HK-2 (cell line): ENCODE measurements at regions not wholly inside any gene's neighbourhood (a gene's known extent, or its start where the extent isn't known, plus 50 kb on each side); places are given as distances from the start of the nearest gene placed in this dataset.
"Not testable (repeated sequence)": the region's sequence is repeated elsewhere in the genome, so short reads cannot be mapped to it uniquely, and the experiment has no call there.

Experiments used
- DNase-seq: peaks from one replicate; pipeline ENCODE4 v3.0.0-alpha.2; 2018; ENCODE audit not compliant: unreplicated experiment

DNA sequence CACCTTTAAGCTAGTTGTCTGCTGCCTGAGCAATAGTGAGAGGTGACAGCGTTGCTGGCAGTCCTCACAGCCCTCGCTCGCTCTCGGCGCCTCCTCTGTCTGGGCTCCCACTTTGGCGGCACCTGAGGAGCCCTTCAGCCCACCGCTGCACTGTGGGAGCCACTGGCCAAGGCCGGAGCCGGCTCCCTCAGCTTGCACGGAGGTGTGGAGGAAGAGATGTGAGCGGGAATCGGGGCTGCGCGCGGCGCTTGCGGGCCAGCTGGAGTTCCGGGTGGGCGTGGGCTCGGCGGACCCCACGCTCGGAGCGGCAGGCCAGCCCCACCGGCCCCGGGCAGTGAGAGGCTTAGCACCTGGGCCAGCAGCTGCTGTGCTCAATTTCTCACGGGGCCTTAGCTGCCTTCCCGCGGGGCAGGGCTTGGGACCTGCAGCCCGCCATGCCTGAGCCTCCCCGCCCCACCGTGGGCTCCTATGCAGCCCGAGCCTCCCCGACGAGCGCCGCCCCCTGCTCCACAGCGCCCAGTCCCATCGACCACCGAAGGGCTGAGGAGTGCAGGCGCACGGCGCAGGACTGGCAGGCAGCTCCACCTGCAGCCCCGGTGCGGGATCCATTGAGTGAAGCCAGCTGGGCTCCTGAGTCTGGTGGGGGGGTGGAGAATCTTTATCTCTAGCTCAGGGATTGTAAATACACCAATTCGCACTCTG is 1424.5 kb downstream of the EFNA5 start:
- DNase-seq, result not testable (repeated sequence)

- no peak for DNase-seq
These were observed 1429.3 kb downstream of the EFNA5 start for GRCh38 chr5:106241409-106241808.

GRCh38 chr5:106205916-106206571 is 1464.7 kb downstream of the EFNA5 start:
- DNase-seq, result no peak

GRCh38 chr5:106202035-106202434 is 1468.7 kb downstream of the EFNA5 start:
- DNase-seq, result no peak

DNA sequence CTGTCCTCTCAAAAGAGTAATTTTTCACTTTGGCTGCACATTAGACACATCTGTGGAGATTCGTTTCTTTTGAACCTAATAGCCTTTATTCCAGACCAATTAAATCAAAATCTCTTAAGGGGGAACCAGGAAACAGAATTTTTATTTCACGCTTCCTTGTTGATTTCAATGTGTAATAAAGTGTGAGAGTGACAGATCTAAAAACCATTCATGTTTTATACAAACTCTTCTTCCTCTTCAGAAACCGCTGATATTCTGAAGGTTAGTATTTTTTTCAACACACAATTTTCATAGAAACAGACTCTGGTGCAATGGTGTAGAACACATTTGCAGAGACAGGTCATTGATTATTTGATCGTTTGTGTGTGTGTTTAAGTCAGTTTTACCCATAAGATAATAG is 1469.8 kb downstream of the EFNA5 start:
- no peak for DNase-seq

DNA sequence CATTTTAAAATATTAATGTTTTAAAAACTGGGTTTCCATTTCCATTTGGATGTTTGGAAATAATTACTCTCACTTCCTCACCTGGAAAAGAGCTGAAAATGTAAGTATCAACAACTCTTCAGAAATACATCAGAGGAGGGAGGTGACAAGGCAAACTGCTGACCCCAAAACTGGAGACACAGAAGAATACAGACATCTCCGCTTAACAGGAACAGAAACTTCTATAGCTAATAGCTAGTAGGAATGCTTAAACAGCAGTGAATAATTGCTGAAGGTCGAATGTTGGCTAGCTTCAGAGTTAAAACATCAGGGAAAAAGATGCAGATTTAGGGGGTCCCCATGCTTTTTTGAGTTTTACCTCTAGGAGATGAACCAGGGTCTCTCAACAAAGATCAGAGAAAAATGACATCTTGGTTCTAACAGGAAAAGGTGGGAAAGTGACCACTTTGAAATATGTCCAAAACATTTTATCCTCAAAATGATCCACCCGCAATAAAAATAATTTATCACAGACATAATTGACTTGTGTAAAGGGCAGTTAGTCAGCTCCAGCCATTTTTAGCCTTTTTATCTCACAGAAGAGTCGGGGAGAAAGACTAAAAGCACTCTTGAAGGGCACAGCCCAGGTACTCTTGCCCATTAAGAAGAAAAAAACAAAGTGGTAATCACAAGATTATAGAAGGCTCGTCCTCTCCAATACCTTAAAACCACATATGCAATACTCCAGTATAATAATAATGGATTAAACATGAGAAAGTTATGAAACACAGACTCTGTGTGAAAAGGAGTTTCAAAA is 1474.9 kb downstream of the EFNA5 start:
- no peak for DNase-seq

DNA sequence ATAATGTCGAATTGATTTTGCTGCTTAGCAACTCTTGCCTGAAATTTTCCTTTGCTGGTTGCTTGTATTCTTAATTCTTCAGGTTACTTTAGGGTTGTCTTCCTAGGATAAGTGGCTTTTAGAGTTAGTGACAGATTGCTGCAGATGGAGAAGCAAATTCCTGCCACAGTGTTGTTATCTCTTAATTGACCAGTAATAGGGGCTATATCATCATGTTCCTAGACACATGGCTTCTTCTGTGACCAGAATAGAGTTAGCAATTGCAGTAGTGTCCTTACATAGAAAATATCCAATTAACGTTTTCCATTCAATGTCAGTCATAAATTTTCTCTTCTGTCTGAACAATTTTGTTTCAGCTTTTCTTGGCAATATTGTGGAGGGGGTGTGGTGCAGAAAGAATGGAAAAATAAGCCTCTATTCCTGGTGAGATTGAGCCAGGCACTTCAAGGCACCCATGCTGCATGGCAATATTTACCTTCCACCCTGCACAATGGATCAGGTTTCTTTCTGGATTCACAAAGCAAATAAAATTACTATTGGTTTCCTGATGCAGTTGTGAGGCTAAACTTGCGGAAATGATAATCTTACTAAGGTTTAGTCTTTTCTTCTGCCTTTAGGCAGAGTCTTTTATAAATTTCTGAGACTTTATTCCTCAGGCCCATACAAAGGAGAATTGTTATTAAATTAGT is 1481.5 kb downstream of the EFNA5 start:
- DNase-seq, result no peak

DNA sequence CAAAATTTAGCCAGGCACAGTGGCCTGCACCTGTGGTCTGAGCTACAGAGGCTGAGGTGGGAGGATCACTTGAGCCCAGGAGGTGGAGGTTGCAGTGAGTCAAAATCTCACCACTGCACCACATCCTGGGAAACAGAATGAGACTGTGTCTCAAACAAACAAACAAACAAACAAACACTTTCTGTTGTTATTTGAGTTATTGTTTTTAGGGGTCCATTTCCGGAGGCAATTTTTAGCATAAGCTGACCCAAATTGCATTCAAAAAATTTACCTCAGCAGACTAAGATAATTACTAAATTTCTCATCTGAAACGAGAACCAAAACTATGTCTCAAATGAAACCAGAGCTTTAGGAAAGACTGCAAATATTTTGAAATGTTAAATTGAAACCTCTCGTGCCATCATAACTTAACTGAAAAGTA is 1485.1 kb downstream of the EFNA5 start:
- no peak for DNase-seq

DNA sequence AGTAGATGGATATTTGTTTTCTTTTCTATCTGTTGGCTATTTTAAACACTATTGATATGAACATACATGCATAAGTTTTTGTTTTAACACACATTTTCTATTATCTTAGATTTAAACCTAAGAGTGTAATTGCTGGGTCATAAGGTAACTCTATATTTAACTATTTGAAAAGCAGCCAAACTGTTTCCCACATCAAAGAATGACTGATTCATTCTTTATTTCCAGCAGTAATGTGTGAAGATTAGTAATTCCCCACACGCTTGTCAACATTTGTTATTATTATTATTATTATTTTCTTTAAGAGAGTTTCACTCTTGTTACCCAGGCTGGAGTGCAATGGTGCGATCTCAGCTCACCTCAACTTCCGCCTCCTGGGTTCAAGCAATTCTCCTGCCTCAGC is 1495.8 kb downstream of the EFNA5 start:
- DNase-seq, result no peak

DNA sequence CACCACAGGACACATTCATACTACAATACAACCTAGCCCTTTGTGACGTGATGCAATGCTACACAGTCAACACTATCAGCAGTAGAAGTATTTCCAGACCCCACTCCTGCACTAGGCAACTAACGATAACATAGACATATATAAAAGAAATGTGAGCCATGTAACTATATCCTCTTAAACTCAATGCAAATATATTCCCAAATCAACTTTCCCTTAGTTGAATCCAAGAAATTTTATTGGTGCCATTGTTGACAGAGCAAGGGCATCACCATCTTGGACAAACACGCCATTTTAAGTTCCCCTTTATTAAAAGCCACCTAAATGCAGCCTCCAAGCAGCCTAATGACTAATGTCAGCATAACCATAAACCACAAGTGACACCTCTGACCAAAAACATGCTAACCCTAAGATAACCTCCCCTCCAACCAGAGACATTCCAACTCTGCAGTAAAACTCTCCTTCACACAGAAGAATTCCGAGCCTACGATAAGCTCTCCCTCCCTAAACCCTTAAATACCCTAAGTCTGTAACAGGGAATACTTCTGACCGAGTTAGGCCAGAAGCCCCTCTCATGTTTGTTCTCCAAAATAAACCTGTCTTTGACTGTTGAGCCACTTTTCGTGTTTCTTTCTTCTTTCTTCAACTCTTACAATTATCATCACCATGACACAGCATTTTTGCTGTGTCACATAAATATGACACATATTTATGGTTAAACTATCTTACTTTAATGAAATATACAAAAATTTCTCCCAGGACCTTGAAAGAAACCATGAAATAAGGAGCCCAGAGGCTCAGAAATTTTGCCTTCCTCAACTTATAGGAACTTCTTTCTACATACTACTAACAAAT is 1497.8 kb downstream of the EFNA5 start:
- no peak for DNase-seq

DNA sequence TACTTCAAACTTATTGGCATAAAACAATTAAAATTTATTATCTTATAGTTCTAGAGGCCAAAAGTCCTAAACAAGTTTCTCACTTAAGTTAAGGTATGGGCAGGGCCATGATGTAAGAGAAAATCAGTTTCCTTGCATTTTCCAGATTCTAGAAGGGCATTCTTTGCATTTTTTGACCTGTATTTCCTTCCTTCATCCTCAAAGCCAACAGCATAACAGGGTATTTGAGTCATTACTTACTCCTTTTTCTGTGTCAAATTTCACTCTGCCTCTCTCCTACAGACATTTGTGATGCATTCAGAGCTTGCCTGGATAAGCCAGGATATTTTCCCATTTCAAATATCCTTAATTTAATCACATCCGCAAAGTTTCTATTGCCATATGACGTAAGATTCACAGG is 1499.0 kb downstream of the EFNA5 start:
- no peak for DNase-seq

GRCh38 chr5:106171132-106171531 is 1499.6 kb downstream of the EFNA5 start:
- no peak for DNase-seq

GRCh38 chr5:106167766-106168165 is 1503.0 kb downstream of the EFNA5 start:
- DNase-seq, result no peak

GRCh38 chr5:106163233-106163632 is 1507.5 kb downstream of the EFNA5 start:
- DNase-seq, result no peak

DNA sequence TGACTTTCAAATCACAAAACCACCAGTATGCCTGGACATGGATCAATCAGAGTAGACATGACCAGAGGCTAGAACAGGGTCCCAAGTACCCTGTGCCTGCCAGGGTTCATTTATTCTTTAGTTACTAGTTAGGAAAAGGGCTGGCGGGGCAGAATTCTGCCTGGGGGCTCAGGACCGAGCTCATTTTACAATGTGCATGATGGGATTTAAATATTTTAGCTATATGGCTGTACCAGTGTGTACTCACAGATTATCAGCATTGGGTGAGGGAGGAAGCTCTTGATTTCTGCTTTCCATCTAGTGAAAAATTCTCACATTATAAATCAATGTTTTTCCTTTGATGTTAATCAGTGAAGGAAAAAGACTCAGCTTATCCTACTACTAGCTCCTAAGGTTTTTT is 1511.1 kb downstream of the EFNA5 start:
- no peak for DNase-seq

DNA sequence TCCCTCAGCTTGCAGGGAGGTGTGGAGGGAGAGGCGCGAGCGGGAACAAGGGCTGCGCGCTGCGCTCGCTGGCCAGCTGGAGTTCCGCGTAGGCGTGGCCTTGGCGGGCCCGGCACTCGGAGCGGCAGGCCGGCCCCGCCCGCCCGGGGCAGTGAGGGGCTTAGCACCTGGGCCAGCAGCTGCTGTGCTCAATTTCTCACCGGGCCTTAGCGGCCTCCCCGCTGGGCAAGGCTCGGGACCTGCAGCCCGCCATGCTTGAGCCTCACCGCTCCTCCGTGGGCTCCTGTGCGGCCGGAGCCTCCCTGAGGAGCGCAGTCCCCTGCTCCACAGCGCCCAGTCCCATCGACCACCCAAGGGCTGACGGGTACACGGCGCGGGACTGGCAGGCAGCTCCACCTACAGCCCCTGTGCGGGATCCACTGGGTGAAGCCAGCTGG is 1516.4 kb downstream of the EFNA5 start:
- no peak for DNase-seq

- DNase-seq, result no peak
These were observed 1518.2 kb downstream of the EFNA5 start for GRCh38 chr5:106152569-106152968.

GRCh38 chr5:106142116-106142515 is 1528.6 kb downstream of the EFNA5 start:
- DNase-seq, result no peak

- no peak for DNase-seq
These were observed 1530.6 kb downstream of the EFNA5 start for GRCh38 chr5:106140101-106140500.

- DNase-seq, result no peak
These were observed 1534.7 kb downstream of the EFNA5 start for GRCh38 chr5:106136061-106136460.

DNA sequence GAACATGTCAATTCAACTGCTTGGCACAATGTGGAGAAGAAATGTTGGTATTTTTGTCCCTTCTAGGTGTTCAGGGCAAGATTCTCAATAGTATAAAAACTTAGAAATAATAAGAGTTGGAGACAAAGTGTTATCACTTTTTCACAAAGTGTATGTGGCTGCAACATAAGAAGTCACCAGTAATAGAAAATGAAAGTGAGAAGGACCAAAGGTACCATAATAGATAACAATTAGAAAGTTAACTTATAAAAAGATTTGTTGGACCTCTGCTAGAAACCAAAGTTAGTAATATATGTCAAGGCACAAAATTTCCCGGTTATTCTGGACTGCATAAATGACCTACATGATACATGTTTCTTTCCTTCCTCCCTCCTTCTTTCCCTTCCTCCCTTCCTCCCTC is 1535.3 kb downstream of the EFNA5 start:
- no peak for DNase-seq
